ENCODE measurements at regions not wholly inside any gene's neighbourhood (a gene's known extent, or its start where the extent isn't known, plus 50 kb on each side); places are given as distances from the start of the nearest gene placed in this dataset.

DNA sequence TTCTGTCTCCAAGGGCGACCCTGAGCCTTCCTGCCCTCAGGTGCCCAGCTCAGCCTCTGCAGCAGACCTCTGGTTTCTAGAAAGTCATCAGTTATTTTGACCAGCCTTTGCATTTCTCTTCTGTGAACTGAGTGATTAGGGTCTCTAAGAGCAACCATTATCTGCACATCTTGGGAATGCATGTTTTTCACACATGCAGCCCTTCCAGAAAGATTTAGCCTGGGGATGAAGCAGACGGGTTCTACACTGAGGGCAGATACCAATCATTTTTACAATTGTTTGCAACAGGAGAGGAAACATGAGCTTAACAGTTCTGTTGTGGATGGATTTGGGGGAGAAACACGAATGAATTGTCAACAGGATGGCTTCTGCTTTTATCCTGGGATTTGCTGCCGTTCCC, 90.1 kb upstream of the PITX1 start:
- POLR2A ChIA-PET = no interaction called here
- no peak for ATAC-seq

DNA sequence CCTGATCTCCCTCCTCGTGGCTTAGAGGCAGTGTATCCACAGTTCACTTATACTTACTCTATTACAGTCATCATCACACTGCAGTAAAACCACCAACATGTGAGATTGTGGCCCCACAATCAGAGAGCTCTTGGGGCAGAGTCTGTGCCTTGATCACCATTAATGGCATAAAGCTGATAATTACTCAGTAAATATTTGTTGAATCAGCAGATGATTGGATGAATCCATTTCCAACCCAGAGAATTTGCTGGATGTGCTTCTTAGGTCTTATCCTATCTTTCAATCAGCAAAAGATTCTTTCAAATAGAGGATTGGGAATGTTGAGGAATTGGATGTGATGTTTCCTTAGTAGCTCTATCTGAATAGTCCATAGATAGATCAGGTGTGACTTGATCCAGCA, 88.8 kb upstream of the PITX1 start:
- Mint-ChIP-seq H3K36me3 (no peaks in the 10 kb centered on the region), H3K9me3 (no peaks in the 10 kb centered on the region), H3K27ac (no peak overlapping the region), H3K4me3 (no peak overlapping the region), H3K27me3 (peaks cover 2 to 12% (median 5%) of the 10 kb centered on the region in 5 donors), H3K4me1 (no peaks in the 10 kb centered on the region)
- ATAC-seq (no peak), DNase-seq (no peak)
- POLR2A ChIA-PET = no interaction called here

More for the DNA sequence above, 90.1 kb upstream of the PITX1 start:
- no peak for DNase-seq
- Mint-ChIP-seq H3K9me3 (no peaks in the 10 kb centered on the region), H3K36me3 (no peaks in the 10 kb centered on the region), H3K4me3 (no peak overlapping the region), H3K27ac (no peak overlapping the region), H3K4me1 (peaks cover 0 to 2% (median under 1%) of the 10 kb centered on the region in 4 donors), H3K27me3 (peaks cover 2 to 12% (median 5%) of the 10 kb centered on the region in 5 donors)

DNA sequence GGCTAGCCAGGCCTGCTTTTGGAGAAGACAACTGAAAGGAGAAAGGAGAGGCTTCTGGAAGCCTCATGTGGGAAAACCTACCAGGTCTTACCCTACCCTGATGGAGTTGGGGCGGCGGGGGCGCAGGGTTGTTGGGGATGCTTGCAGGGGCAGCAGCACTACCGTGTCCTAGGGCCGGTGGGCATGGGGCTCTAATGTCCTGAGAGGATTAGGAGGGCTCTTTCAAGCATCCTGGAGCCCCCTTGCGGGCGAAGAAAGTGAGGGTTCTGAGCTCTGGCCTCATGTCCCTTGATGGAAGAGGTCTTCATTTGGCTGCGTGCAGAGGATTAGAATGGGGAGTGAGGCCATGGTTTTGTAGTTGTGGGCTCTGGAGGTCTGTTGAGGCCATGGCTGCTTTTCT, 86.9 kb upstream of the PITX1 start:
- Mint-ChIP-seq H3K9me3 (no peaks in the 10 kb centered on the region), H3K4me3 (no peak overlapping the region), H3K27ac (no peak overlapping the region), H3K27me3 (peaks cover 0 to 12% (median 2%) of the 10 kb centered on the region in 5 donors), H3K36me3 (no peaks in the 10 kb centered on the region), H3K4me1 (no peaks in the 10 kb centered on the region)
- DNase-seq (no peak), ATAC-seq (no peak)
- POLR2A ChIA-PET = no interaction called here

DNA sequence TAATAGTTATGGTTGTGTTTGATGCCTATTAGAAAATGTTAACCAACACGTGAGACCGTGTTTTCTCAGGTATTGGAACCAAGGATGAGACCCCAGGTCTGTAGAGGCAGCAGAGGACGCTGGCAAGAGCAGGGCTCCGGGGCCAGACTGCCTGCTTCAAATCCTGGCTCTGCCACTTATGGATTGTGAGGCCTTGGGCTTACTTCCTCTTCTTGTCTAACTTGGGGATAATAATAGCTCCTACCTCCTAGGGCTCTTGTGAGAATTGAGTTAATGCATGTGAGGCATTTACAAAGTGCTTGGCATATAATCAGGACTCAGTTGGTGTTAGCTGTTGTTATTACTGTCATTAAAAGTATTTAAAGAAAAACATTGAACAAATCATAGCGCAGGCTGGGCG, 85.5 kb upstream of the PITX1 start:
- Mint-ChIP-seq H3K36me3 (no peaks in the 10 kb centered on the region), H3K27me3 (peaks cover 0 to 12% (median 2%) of the 10 kb centered on the region in 5 donors), H3K4me1 (no peaks in the 10 kb centered on the region), H3K9me3 (no peaks in the 10 kb centered on the region), H3K27ac (no peak overlapping the region), H3K4me3 (no peak overlapping the region)
- DNase-seq (no peak), ATAC-seq (no peak)
- POLR2A ChIA-PET = no interaction called here

DNA sequence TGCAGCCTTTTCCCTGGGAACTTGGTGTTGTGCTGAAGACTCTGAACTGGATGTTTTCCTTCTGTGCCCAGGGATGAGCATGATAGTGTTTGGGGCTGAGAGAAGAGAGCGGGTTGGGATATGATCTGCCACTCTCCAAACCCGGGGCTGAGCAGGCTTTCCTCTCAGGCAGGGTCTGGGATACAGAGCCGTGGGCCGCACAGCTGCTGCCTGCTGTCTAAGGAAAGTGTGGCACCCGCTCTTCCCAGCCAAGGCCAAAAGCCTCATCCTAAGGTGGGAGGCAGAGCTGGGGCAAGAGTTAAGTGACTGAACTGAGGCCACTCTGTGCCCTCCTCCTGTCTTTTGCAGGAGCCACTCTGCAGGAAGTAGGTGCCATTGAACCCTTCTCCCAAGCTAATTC, 83.6 kb upstream of the PITX1 start:
- DNase-seq (no peak), ATAC-seq (no peak)
- POLR2A ChIA-PET = no interaction called here
- Mint-ChIP-seq H3K4me1 (no peaks in the 10 kb centered on the region), H3K9me3 (no peaks in the 10 kb centered on the region), H3K27me3 (peaks cover 0 to 12% (median 0%) of the 10 kb centered on the region in 5 donors), H3K4me3 (no peak overlapping the region), H3K27ac (no peak overlapping the region), H3K36me3 (no peaks in the 10 kb centered on the region)

DNA sequence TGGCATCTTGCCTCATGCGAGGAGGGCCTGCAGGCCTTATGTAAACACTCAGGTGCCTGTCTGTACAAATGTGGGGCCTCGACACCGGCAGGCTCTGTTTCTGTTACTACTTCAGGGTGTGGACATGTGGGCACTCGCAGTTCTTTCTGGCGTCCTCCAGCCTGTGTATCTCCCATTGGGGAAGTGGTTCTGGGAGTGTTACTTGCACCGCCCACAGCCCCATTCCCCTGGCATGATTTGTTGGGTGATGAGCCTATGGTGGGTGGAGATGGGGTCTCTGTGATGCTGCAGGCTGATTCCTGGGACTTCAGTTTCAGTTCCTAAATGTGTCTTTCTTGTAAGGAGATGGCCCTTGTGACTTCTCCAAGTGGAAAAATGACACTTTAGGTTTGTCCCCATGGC, 82.1 kb upstream of the PITX1 start:
- POLR2A ChIA-PET = no interaction called here
- Mint-ChIP-seq H3K4me3 (no peak overlapping the region), H3K4me1 (no peaks in the 10 kb centered on the region), H3K27ac (peak overlapping the region in 1 of 10 donors; percentile 30), H3K27me3 (peaks cover 0 to 10% (median 0%) of the 10 kb centered on the region in 5 donors), H3K9me3 (no peaks in the 10 kb centered on the region), H3K36me3 (no peaks in the 10 kb centered on the region)
- DNase-seq (no peak), ATAC-seq (no peak)

DNA sequence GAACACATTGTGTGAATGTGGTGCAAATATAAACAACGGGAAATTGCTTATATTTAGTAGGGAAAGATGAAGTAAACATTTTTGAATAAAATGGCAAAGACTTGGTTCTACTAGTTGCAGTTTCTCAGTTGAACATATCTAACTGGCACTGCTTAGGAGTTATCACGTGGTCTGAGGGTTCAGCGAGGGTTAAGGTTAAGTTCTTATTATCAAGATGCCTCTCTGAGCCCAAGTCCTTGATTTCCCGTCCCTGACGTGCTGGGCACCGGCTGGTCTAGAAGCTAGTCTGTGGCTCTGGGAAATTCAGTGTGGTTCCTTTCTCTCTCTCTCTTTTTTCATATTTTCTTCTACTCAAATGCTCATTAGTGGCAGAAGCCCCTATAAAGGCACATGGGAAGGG, 81.6 kb upstream of the PITX1 start:
- DNase-seq (no peak), ATAC-seq (no peak)
- no peaks in the 10 kb centered on the region for H3K9me3 Mint-ChIP-seq
- H3K27me3 Mint-ChIP-seq = peaks cover 0 to 4% (median 0%) of the 10 kb centered on the region in 5 donors
- peak overlapping the region in 1 of 10 donors; percentile 84 for H3K27ac Mint-ChIP-seq
- H3K4me3 Mint-ChIP-seq = no peak overlapping the region
- no peaks in the 10 kb centered on the region for H3K4me1 Mint-ChIP-seq
- no peaks in the 10 kb centered on the region for H3K36me3 Mint-ChIP-seq
- POLR2A ChIA-PET = no interaction called here

DNA sequence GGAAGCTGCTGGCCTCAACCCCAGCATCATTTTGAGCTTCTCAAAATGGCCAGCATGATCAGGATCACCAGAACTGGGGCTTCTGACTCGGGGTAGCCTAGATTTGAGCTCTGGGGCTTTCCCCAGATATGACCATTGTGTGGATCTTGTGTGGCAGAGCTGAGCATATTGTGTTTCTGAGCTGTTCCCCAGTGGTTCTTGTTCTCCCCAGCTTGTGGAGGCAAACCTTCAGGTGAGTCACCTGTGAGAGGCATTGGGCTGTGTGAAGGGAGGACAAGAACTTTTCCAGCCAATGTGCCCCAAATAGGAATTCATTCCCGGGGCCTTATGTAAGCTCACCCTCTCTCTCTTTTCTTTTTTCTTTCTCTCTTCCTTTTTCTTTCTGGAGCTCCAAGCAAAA, 80.7 kb upstream of the PITX1 start:
- H3K9me3 Mint-ChIP-seq = no peaks in the 10 kb centered on the region
- no peaks in the 10 kb centered on the region for H3K27me3 Mint-ChIP-seq
- DNase-seq (no peak), ATAC-seq (no peak)
- POLR2A ChIA-PET = interaction anchor here (0.7 kb wide), 1 partner anchor 63 kb away, joined by 3 read pairs; no protein-coding TSS in a partner anchor
- no peak overlapping the region for H3K27ac Mint-ChIP-seq
- H3K36me3 Mint-ChIP-seq = no peaks in the 10 kb centered on the region
- H3K4me1 Mint-ChIP-seq = no peaks in the 10 kb centered on the region
- H3K4me3 Mint-ChIP-seq = no peak overlapping the region

DNA sequence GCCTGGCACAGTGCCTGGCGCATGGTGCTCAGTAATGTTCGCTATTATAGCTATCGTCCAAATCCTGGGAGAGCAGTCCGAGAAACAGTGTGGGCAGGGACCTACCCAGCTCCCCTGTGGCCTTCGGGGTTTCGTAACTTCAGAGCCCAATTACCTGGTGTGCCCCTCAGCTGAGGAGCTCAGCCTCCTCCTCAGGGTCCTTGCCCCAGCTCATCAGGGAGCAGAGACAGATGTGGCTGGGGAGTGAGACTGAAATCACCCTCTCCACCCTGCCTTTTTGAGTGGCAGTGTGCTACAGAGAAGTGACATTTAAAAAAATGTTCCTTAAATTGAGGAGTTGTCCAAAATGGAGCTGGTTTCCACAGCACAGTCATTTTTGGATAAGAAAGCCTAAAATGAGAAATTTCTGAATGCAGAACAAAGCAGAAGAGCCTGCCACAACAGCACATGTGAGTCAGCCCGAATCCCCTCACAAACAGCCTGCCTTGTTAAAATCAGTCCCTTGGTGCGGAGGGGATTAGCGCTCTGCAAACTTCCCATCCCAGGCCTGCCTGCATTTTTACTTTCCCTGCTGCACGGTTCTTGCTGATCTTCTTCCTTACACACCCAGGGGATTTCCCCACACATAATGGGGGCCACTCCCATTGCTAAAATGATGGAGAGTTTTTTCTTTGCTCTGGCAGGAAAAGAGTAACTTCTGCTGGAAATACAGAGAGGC, 78.1 kb upstream of the PITX1 start:
- no peak for DNase-seq
- Mint-ChIP-seq H3K27me3 (peaks cover 0 to 3% (median 0%) of the 10 kb centered on the region in 5 donors), H3K4me1 (no peaks in the 10 kb centered on the region), H3K4me3 (no peak overlapping the region), H3K9me3 (no peaks in the 10 kb centered on the region), H3K27ac (no peak overlapping the region), H3K36me3 (no peaks in the 10 kb centered on the region)
- POLR2A ChIA-PET = no interaction called here
- ATAC-seq = no peak

DNA sequence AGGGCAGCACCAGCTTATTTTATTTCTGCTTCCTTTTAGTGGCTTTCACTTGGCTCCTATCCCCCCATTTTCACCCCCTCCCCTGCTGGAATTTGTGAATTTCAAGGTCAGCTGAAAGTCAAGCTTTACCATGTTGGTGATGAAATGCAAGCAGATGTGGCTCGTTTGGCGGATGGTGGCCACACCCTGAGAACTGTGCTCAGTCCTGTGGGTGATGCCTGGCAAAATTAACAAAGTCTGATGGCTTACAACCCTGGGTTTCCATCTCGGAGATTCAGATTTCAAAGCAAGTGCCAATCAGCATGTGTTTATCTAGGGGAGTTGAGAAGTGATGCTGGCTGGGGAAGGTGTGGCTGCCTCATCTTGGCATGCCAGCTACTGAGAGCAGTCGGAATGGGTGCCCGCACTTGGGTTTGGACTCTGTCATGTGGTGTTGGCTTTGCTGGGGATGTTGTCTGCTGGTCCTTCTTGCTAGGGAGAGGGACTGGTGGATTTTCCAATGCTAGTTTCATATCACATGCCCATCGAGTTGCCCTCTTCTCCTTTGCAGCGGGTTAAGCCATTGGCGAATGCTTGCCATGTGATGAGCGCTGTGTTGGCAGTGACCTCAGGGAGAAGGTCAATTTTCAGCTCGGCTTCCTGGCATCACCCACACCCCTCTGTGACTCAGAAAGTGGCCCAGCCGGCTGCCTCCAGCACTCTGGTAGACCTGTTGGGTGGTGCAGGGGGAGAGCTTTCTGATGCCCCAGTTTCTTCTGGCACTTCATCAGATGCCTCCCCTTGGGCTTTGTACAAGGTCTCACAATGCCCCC, 77.0 kb upstream of the PITX1 start:
- Mint-ChIP-seq H3K27ac (no peak overlapping the region), H3K4me1 (no peaks in the 10 kb centered on the region), H3K27me3 (peaks cover 0 to 3% (median under 1%) of the 10 kb centered on the region in 5 donors), H3K4me3 (no peak overlapping the region), H3K9me3 (no peaks in the 10 kb centered on the region), H3K36me3 (no peaks in the 10 kb centered on the region)
- DNase-seq (no peak), ATAC-seq (no peak)
- POLR2A ChIA-PET = no interaction called here

DNA sequence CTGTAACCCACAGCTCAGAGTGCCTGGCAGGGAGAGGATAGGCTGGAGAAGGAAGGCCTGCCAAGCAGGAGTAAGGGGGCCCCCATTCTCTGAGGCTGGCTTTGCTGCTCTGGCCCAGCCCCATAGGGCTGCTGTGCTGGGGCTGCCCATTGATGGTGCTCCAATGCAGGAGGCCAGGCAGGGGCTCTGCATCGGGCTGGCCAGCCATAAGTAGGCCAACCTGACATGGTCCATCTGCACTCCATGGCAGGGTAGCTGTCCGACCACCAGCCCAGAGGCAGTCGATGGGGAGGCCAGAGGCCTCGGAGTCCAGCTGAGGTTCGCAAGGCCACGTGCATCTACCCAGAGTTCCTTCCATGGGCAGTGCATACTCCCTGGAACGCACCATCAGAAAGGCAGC, 75.0 kb upstream of the PITX1 start:
- ATAC-seq (no peak), DNase-seq (no peak)
- no peak overlapping the region for H3K27ac Mint-ChIP-seq
- peaks cover 0 to 2% (median 0%) of the 10 kb centered on the region in 4 donors for H3K4me1 Mint-ChIP-seq
- POLR2A ChIA-PET = no interaction called here
- no peaks in the 10 kb centered on the region for H3K9me3 Mint-ChIP-seq
- H3K27me3 Mint-ChIP-seq = peaks cover 0 to 5% (median 4%) of the 10 kb centered on the region in 5 donors
- no peak overlapping the region for H3K4me3 Mint-ChIP-seq
- H3K36me3 Mint-ChIP-seq = no peaks in the 10 kb centered on the region

DNA sequence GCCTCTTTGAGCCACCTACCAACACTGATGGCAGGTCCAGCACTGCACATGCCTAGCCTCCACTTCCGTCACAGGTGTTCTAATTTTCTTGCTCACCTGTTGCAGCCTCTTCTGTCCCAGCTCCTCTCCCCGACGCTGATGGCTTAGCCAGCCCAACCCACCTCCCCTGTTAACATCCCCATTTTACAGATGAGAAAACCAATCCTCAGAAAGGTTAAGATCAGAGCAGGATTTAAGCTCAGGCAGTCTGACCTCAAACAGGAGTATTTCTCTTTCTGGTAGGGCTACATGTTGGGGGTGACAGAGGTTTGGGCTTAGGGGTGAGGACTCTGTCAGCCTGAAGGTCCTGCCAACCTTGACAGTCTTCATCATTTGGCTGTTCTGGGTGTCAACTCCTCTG, 74.5 kb upstream of the PITX1 start:
- ATAC-seq (no peak), DNase-seq (no peak)
- Mint-ChIP-seq H3K27me3 (peaks cover 0 to 5% (median 4%) of the 10 kb centered on the region in 5 donors), H3K4me1 (peaks cover 0 to 2% (median 0%) of the 10 kb centered on the region in 4 donors), H3K9me3 (no peaks in the 10 kb centered on the region), H3K4me3 (no peak overlapping the region), H3K36me3 (no peaks in the 10 kb centered on the region), H3K27ac (peak overlapping the region in 1 of 10 donors; percentile 63)
- POLR2A ChIA-PET = no interaction called here

DNA sequence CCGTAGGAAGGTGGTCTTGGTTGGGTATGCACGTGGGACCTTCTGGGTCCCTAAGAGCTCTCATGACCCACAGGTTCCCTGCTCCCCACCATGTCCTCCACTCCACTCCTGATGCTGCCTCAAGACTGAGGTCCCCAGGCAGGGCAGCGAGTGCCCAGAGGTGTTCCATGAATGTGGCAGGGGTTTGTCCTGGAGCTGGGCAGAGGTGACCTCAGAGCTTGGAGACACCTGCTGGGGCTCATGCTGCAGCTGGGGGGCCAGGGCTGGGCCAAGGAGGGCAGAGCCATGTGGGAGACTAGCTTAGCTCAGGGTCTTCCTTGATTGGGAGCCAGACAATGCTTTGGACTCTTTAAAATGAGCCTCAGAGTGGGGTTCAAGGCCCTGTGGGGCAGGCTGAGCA, 74.0 kb upstream of the PITX1 start:
- DNase-seq (no peak), ATAC-seq (no peak)
- H3K4me3 Mint-ChIP-seq = no peak overlapping the region
- H3K27me3 Mint-ChIP-seq = peaks cover 0 to 5% (median 4%) of the 10 kb centered on the region in 5 donors
- H3K4me1 Mint-ChIP-seq = peaks cover 0 to 2% (median 0%) of the 10 kb centered on the region in 4 donors
- POLR2A ChIA-PET = no interaction called here
- no peaks in the 10 kb centered on the region for H3K9me3 Mint-ChIP-seq
- H3K36me3 Mint-ChIP-seq = no peaks in the 10 kb centered on the region
- H3K27ac Mint-ChIP-seq = no peak overlapping the region

All from naive thymus-derived CD8-positive, alpha-beta T cell (primary cell).